A673 (cell line): ENCODE measurements at regions not wholly inside any gene's neighbourhood (a gene's known extent, or its start where the extent isn't known, plus 50 kb on each side); places are given as distances from the start of the nearest gene placed in this dataset.

Experiments used
- BruUV-seq: library from RNA; stranded (reverse); fragments of 400-500 nt; replicated peaks from 2 replicates; lab custom pipeline; 2021; lab: Mats Ljungman, UMichigan
- CTCF ChIA-PET: fragments of 300-600 bp; sonication (Branson Sonifier 250); formaldehyde crosslinking; loops from one replicate; lab custom pipeline; 2022; ENCODE audit warnings: antibody characterized with exemption; lab: Charles Lee
- POLR2A ChIA-PET: fragments of 300-600 bp; sonication (Branson Sonifier 250); formaldehyde crosslinking; loops from one replicate; lab custom pipeline; 2022; ENCODE audit warnings: antibody characterized with exemption; ENCODE audit not compliant: low non-redundant PET; lab: Charles Lee
- DNase-seq: peaks from one replicate; pipeline ENCODE4 v3.0.0-alpha.2; 2015; ENCODE audit warnings: low spot score
- H3K27ac ChIP-seq: fragments of 200-600 bp; sonication (generic); 2 replicates; pipeline ENCODE4 v1.5.1; 2016; ENCODE audit warnings: mixed run types, low read depth, mild to moderate bottlenecking, mixed read lengths, antibody characterized with exemption, low read length; ENCODE audit not compliant: poor library complexity, severe bottlenecking
- H3K27me3 ChIP-seq: fragments of 200-600 bp; sonication (generic); replicated peaks from 2 replicates; pipeline ENCODE4 v1.6.1; 2017; ENCODE audit warnings: mixed run types, low read depth, mild to moderate bottlenecking, mixed read lengths, antibody characterized with exemption, low read length; ENCODE audit not compliant: insufficient read depth, poor library complexity
- H3K36me3 ChIP-seq: fragments of 200-600 bp; sonication (generic); 2 replicates; pipeline ENCODE4 v1.6.1; 2016; ENCODE audit warnings: mixed run types, mild to moderate bottlenecking, mixed read lengths, antibody characterized with exemption, low read length; ENCODE audit not compliant: insufficient read depth, poor library complexity, severe bottlenecking
- H3K4me1 ChIP-seq: fragments of 200-600 bp; sonication (generic); 2 replicates; pipeline ENCODE4 v1.6.1; 2017; ENCODE audit warnings: mixed run types, mild to moderate bottlenecking, mixed read lengths, antibody characterized with exemption, low read length; ENCODE audit not compliant: insufficient read depth, poor library complexity, severe bottlenecking
- H3K4me3 ChIP-seq: fragments of 200-600 bp; sonication (generic); 2 replicates; pipeline ENCODE4 v1.5.1; 2016; ENCODE audit warnings: low read depth, mixed run types, mild to moderate bottlenecking, mixed read lengths, low read length; ENCODE audit not compliant: poor library complexity, severe bottlenecking
- H3K9me3 ChIP-seq: fragments of 200-600 bp; sonication (generic); 2 replicates; pipeline ENCODE4 v1.6.1; 2016; ENCODE audit warnings: mixed run types, low read depth, mild to moderate bottlenecking, mixed read lengths, antibody characterized with exemption, low read length; ENCODE audit not compliant: poor library complexity, severe bottlenecking
- EZH2 ChIP-seq: fragments of 200-600 bp; sonication (generic); IDR thresholded peaks from 2 replicates; pipeline ENCODE4 v1.6.1; 2017; ENCODE audit warnings: borderline replicate concordance, low read depth, mild to moderate bottlenecking, mixed read lengths, antibody characterized with exemption, low read length; ENCODE audit not compliant: poor library complexity, severe bottlenecking
- intact Hi-C: fragments of 100-400 bp; cut with micrococcal nuclease; formaldehyde crosslinking; loops from one replicate; pipeline ENCODE4 v1.10.0; 2022; ENCODE audit not compliant: unreplicated experiment
- TF ChIP-seq, protein P1 (sequence below): fragments of 300-800, 200-600 bp; sonication (generic); conservative IDR thresholded peaks from 2 replicates; pipeline ENCODE4 v1.5.1; 2017; ENCODE audit warnings: low read depth, mild to moderate bottlenecking, antibody characterized with exemption, low read length, moderate library complexity, mixed read lengths

DNA sequence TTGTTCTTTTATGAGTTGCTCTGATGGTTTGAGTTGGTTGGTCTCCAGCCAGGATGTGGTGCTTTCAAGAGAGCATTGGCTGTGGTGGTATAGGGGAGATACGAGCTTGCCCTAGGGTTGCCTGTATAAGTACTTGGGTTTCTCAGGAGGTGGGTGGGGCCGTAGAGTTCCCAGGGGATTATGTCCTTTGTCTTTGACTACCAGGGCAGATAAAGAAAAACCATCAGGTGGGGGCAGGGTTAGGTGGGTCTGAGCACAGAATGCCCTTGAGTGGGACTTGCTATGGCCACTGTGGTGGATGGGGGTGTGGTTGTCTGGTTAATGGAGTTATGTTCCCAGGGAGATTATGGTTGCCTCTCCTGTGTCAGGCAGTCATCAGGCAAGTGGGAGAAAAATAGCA, 247.9 kb upstream of the HAND2 start:
- H3K4me1 ChIP-seq: peaks cover 3% of the 10 kb centered on the region
- ChIA-PET POLR2A (no interaction called here), CTCF (no interaction called here)
- H3K36me3 ChIP-seq: no peaks in the 10 kb centered on the region
- H3K9me3 ChIP-seq: peaks cover 11% of the 10 kb centered on the region
- no peak overlapping the region for H3K27ac ChIP-seq
- BruUV-seq: no TSS peak
- TF ChIP-seq, protein P1, sequence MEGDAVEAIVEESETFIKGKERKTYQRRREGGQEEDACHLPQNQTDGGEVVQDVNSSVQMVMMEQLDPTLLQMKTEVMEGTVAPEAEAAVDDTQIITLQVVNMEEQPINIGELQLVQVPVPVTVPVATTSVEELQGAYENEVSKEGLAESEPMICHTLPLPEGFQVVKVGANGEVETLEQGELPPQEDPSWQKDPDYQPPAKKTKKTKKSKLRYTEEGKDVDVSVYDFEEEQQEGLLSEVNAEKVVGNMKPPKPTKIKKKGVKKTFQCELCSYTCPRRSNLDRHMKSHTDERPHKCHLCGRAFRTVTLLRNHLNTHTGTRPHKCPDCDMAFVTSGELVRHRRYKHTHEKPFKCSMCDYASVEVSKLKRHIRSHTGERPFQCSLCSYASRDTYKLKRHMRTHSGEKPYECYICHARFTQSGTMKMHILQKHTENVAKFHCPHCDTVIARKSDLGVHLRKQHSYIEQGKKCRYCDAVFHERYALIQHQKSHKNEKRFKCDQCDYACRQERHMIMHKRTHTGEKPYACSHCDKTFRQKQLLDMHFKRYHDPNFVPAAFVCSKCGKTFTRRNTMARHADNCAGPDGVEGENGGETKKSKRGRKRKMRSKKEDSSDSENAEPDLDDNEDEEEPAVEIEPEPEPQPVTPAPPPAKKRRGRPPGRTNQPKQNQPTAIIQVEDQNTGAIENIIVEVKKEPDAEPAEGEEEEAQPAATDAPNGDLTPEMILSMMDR: no peak
- no peak for TF ChIP-seq EZH2
- intact Hi-C loops: no loop called here
- H3K4me3 ChIP-seq: no peak overlapping the region
- DNase-seq: no peak
- H3K27me3 ChIP-seq: no peaks in the 10 kb centered on the region

DNA sequence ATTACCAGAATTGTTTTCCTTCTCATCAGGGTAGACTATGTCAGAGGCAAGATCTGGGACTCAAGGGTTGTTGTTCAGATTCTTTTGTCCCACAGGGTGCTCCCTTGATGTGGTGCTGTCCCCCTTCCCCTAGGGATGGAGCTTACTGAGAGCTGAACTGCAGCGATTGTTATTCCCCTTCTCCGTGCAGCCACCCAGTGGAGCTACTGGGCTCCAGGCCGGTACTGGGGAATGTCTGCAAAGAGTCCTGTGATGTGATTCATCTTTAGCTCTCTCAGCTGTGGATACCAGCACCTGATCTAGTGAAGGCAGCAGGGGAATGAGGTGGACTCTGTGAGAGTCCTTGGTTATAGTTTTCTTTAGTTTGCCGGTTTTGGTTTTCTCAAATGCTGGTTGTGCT, 247.4 kb upstream of the HAND2 start:
- DNase-seq: no peak
- no TSS peak for BruUV-seq
- intact Hi-C loops: no loop called here
- Histone ChIP-seq H3K4me3 (no peak overlapping the region), H3K9me3 (peaks cover 11% of the 10 kb centered on the region), H3K4me1 (no peaks in the 10 kb centered on the region), H3K27me3 (no peaks in the 10 kb centered on the region), H3K27ac (no peak overlapping the region), H3K36me3 (no peaks in the 10 kb centered on the region)
- CTCF ChIA-PET: no interaction called here
- POLR2A ChIA-PET: no interaction called here
- no peak for TF ChIP-seq EZH2
- TF ChIP-seq, protein P1: no peak

DNA sequence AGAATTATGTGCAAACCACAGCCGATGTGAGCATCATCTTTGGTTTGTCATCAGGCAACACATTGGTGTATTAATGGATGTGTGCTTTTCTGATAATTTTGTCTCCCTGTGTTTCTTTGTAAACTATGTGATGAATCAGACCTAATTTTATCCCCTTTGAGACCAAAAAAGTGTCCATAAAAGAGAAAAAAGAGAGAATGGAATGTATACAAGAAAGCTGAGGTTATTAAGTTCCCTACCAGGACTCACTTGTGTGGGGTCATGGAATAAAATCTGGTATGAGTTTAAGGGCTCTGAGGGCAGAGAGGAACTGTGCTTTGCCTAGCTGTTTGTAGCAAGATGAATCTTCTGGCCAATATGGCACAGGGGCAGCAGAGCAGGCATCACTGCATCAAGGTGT, 239.5 kb upstream of the HAND2 start:
- no peaks in the 10 kb centered on the region for H3K4me1 ChIP-seq
- DNase-seq: no peak
- H3K9me3 ChIP-seq: no peaks in the 10 kb centered on the region
- H3K4me3 ChIP-seq: no peak overlapping the region
- no peaks in the 10 kb centered on the region for H3K27me3 ChIP-seq
- no TSS peak for BruUV-seq
- ChIA-PET POLR2A (no interaction called here), CTCF (no interaction called here)
- no peak overlapping the region for H3K27ac ChIP-seq
- intact Hi-C loops: no loop called here
- no peaks in the 10 kb centered on the region for H3K36me3 ChIP-seq
- no peak for TF ChIP-seq EZH2
- TF ChIP-seq, protein P1: no peak
